Tibial nerve (tissue), 4 donors: ENCODE measurements at regions not wholly inside any gene's neighbourhood (a gene's known extent, or its start where the extent isn't known, plus 50 kb on each side); places are given as distances from the start of the nearest gene placed in this dataset.

Source experiments
- EP300 ChIP-seq, 2 donors: sonication (generic); formaldehyde crosslinking; IDR thresholded peaks; one replicate each; pipeline ENCODE4 v1.6.1; 2017; ENCODE audit warnings: antibody characterized with exemption in 2 of 2, mild to moderate bottlenecking in 1 of 2
- POLR2A ChIP-seq, 2 donors: fragments of 450-650 bp; IDR thresholded peaks; one replicate each; pipeline ENCODE4 v1.6.1; 2017; ENCODE audit warnings: antibody characterized with exemption in 2 of 2, mild to moderate bottlenecking in 2 of 2, moderate library complexity in 2 of 2
- TF ChIP-seq, protein P1 (sequence below), 5 experiments: fragments of 200-600 bp in 3 of 5; fragments of 450-650 bp in 2 of 5; sonication (generic) in 3 of 5; IDR thresholded peaks; one replicate each; pipeline ENCODE4 v1.5.1; 2016 to 2019; ENCODE audit warnings: antibody characterized with exemption in 5 of 5, mild to moderate bottlenecking in 3 of 5, moderate library complexity in 2 of 5

DNA sequence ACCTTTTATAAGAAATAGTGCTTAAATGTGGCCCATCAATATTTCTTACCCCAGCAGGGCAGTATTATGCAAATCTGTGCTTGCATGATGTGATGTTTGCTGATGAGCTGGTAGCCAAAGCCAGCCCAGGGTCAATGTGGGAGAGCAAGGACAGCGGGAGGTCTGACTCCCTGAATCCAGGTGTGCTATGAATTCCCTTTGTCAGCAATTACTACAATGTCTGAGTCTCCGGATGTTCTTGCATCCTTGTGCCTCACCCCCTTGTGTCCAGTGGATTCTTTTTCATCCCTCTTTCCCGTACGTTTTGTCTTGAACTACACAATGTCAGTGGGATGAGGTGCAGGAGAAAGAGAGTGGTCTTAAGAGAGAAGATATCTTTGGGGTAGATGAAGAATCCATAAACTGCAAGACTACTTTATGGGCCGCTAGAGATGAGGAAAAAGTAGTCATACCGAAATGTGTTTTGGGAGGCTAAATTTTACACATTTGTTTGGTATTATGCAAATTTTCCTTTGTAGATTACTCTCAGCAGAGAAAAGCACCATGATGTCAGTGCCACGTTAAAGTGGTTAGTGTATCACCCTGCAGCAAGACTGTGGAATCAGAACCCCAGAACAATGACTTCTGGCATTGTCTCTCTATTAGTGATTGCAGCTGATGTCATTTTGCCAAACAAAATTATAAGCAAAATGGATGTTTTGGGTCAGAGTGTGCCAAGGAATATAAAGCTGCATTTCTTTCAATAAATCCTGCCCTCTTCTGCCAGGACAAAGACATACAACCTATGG is 53.5 kb upstream of the TSHZ3 start:
- TF ChIP-seq, protein P1, sequence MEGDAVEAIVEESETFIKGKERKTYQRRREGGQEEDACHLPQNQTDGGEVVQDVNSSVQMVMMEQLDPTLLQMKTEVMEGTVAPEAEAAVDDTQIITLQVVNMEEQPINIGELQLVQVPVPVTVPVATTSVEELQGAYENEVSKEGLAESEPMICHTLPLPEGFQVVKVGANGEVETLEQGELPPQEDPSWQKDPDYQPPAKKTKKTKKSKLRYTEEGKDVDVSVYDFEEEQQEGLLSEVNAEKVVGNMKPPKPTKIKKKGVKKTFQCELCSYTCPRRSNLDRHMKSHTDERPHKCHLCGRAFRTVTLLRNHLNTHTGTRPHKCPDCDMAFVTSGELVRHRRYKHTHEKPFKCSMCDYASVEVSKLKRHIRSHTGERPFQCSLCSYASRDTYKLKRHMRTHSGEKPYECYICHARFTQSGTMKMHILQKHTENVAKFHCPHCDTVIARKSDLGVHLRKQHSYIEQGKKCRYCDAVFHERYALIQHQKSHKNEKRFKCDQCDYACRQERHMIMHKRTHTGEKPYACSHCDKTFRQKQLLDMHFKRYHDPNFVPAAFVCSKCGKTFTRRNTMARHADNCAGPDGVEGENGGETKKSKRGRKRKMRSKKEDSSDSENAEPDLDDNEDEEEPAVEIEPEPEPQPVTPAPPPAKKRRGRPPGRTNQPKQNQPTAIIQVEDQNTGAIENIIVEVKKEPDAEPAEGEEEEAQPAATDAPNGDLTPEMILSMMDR (IDR thresholded peaks at IDR 0.05) = no peak
- TF ChIP-seq POLR2A (IDR thresholded peaks at IDR 0.05) (no peak), EP300 (IDR thresholded peaks at IDR 0.05) (no peak)
